Neural progenitor cell (in vitro differentiated cells): ENCODE measurements at regions not wholly inside any gene's neighbourhood (a gene's known extent, or its start where the extent isn't known, plus 50 kb on each side); places are given as distances from the start of the nearest gene placed in this dataset.

ENCODE experiments used
- DNase-seq: peaks from one replicate; pipeline ENCODE4 v3.0.0-alpha.2; 2016; ENCODE audit warnings: low spot score
- H2AFZ ChIP-seq: fragments of 200-600 bp; sonication (generic); replicated peaks from 2 replicates; pipeline ENCODE4 v1.6.1; 2016; ENCODE audit warnings: antibody characterized with exemption
- H3F3A ChIP-seq: fragments of 200-600 bp; sonication (generic); 2 replicates; pipeline ENCODE4 v1.6.1; 2016; ENCODE audit warnings: antibody characterized with exemption, low read depth
- H3K27ac ChIP-seq: fragments of 200-600 bp; sonication (generic); 2 replicates; pipeline ENCODE4 v1.5.1; 2016; ENCODE audit warnings: mild to moderate bottlenecking
- H3K27me3 ChIP-seq: fragments of 200-600 bp; sonication (generic); 2 replicates; pipeline ENCODE4 v1.6.1; 2016; ENCODE audit warnings: mild to moderate bottlenecking, moderate library complexity
- H3K36me3 ChIP-seq: fragments of 200-600 bp; sonication (generic); 2 replicates; pipeline ENCODE4 v1.5.1; 2016
- H3K4me1 ChIP-seq: fragments of 200-600 bp; sonication (generic); 2 replicates; pipeline ENCODE4 v1.6.1; 2016; ENCODE audit warnings: mixed run types
- H3K4me2 ChIP-seq: fragments of 200-600 bp; sonication (generic); 2 replicates; pipeline ENCODE4 v1.6.1; 2016
- H3K4me3 ChIP-seq: fragments of 200-600 bp; sonication (generic); 2 replicates; pipeline ENCODE4 v1.5.1; 2016
- H3K79me2 ChIP-seq: fragments of 200-600 bp; sonication (generic); 2 replicates; pipeline ENCODE4 v1.6.1; 2016; ENCODE audit warnings: low read depth
- H3K9ac ChIP-seq: fragments of 200-600 bp; sonication (generic); 2 replicates; pipeline ENCODE4 v1.6.1; 2016
- H3K9me3 ChIP-seq: fragments of 200-600 bp; sonication (generic); 2 replicates; pipeline ENCODE4 v1.5.1; 2016; ENCODE audit warnings: low read depth
- H4K20me1 ChIP-seq: fragments of 200-600 bp; sonication (generic); 2 replicates; pipeline ENCODE4 v1.6.1; 2016; ENCODE audit warnings: low read depth
- H3K27ac Mint-ChIP-seq: 3 replicates; pipeline ENCODE4 v1.8.0; 2021; ENCODE audit warnings: mixed read lengths
- H3K27me3 Mint-ChIP-seq: 2 replicates; pipeline ENCODE4 v1.8.0; 2022; ENCODE audit warnings: low read depth, mild to moderate bottlenecking, inconsistent platforms, moderate library complexity, mixed read lengths; ENCODE audit not compliant: insufficient read depth
- H3K36me3 Mint-ChIP-seq: 3 replicates; pipeline ENCODE4 v1.8.0; 2021; ENCODE audit warnings: mixed read lengths
- H3K4me1 Mint-ChIP-seq: 3 replicates; pipeline ENCODE4 v1.8.0; 2021; ENCODE audit warnings: mixed read lengths
- H3K4me3 Mint-ChIP-seq: 3 replicates; pipeline ENCODE4 v1.8.0; 2021; ENCODE audit warnings: mild to moderate bottlenecking, moderate library complexity, mixed read lengths
- H3K9me3 Mint-ChIP-seq: 3 replicates; pipeline ENCODE4 v1.8.0; 2020; ENCODE audit warnings: mixed read lengths
- CTCF ChIP-seq: fragments of 200-600 bp; sonication (generic); IDR thresholded peaks from 2 replicates; pipeline ENCODE4 v1.5.1; 2017; ENCODE audit warnings: antibody characterized with exemption, mild to moderate bottlenecking
- EZH2 ChIP-seq: fragments of 200-600 bp; sonication (generic); IDR thresholded peaks from 2 replicates; pipeline ENCODE4 v1.6.1; 2017; ENCODE audit warnings: antibody characterized with exemption, mild to moderate bottlenecking, moderate library complexity
- EZH2phosphoT487 ChIP-seq: fragments of 200-600 bp; sonication (generic); IDR thresholded peaks from 2 replicates; pipeline ENCODE4 v1.6.1; 2017; ENCODE audit warnings: antibody characterized with exemption

GRCh38 chr5:90095292-90096060 lies 314.1 kb downstream of the CETN3 start:
- Histone ChIP-seq H3K27me3 (no peaks in the 10 kb centered on the region), H4K20me1 (no peaks in the 10 kb centered on the region), H3K9ac (no peak overlapping the region), H2AFZ (no peak overlapping the region), H3K36me3 (no peaks in the 10 kb centered on the region), H3K9me3 (no peaks in the 10 kb centered on the region), H3K4me2 (no peak overlapping the region), H3K27ac (no peak overlapping the region), H3F3A (no peaks in the 10 kb centered on the region), H3K79me2 (no peaks in the 10 kb centered on the region), H3K4me3 (no peak overlapping the region), H3K4me1 (no peaks in the 10 kb centered on the region)
- Mint-ChIP-seq H3K27me3 (no peaks in the 10 kb centered on the region), H3K4me3 (no peak overlapping the region), H3K36me3 (no peaks in the 10 kb centered on the region), H3K27ac (no peak overlapping the region), H3K4me1 (peaks cover 4% of the 10 kb centered on the region), H3K9me3 (no peaks in the 10 kb centered on the region)
- TF ChIP-seq EZH2 (no peak), EZH2phosphoT487 (no peak), CTCF (no peak)
- DNase-seq: no peak

- DNase-seq: no peak
- no peaks in the 10 kb centered on the region for H3K27me3 ChIP-seq
- no peak overlapping the region for H3K27ac Mint-ChIP-seq
- no peaks in the 10 kb centered on the region for H3F3A ChIP-seq
- no peaks in the 10 kb centered on the region for H3K36me3 ChIP-seq
- H4K20me1 ChIP-seq: no peaks in the 10 kb centered on the region
- H3K9ac ChIP-seq: no peak overlapping the region
- H3K4me1 ChIP-seq: no peaks in the 10 kb centered on the region
- no peak overlapping the region for H3K4me2 ChIP-seq
- H3K27ac ChIP-seq: no peak overlapping the region
- no peaks in the 10 kb centered on the region for H3K79me2 ChIP-seq
- TF ChIP-seq EZH2 (no peak), CTCF (no peak), EZH2phosphoT487 (no peak)
- no peak overlapping the region for H2AFZ ChIP-seq
- H3K9me3 Mint-ChIP-seq: peaks cover under 1% of the 10 kb centered on the region
- peaks cover 4% of the 10 kb centered on the region for H3K4me1 Mint-ChIP-seq
- no peaks in the 10 kb centered on the region for H3K9me3 ChIP-seq
- no peak overlapping the region for H3K4me3 ChIP-seq
- no peaks in the 10 kb centered on the region for H3K27me3 Mint-ChIP-seq
- no peaks in the 10 kb centered on the region for H3K36me3 Mint-ChIP-seq
- no peak overlapping the region for H3K4me3 Mint-ChIP-seq
These were observed 315.6 kb downstream of the CETN3 start for GRCh38 chr5:90093751-90094485.

GRCh38 chr5:90092734-90093133 lies 316.8 kb downstream of the CETN3 start:
- Histone ChIP-seq H3K36me3 (no peaks in the 10 kb centered on the region), H3F3A (no peaks in the 10 kb centered on the region), H3K4me3 (no peak overlapping the region), H2AFZ (no peak overlapping the region), H3K9ac (no peak overlapping the region), H3K4me2 (no peak overlapping the region), H4K20me1 (no peaks in the 10 kb centered on the region), H3K4me1 (no peaks in the 10 kb centered on the region), H3K27me3 (no peaks in the 10 kb centered on the region), H3K79me2 (no peaks in the 10 kb centered on the region), H3K27ac (no peak overlapping the region), H3K9me3 (no peaks in the 10 kb centered on the region)
- TF ChIP-seq EZH2: no peak
- TF ChIP-seq EZH2phosphoT487: no peak
- no peak for TF ChIP-seq CTCF
- Mint-ChIP-seq H3K36me3 (no peaks in the 10 kb centered on the region), H3K4me3 (no peak overlapping the region), H3K27ac (no peak overlapping the region), H3K9me3 (peaks cover 4% of the 10 kb centered on the region), H3K4me1 (peaks cover 4% of the 10 kb centered on the region), H3K27me3 (no peaks in the 10 kb centered on the region)
- DNase-seq: no peak
